IMR-90 (cell line): ENCODE measurements at regions not wholly inside any gene's neighbourhood (a gene's known extent, or its start where the extent isn't known, plus 50 kb on each side); places are given as distances from the start of the nearest gene placed in this dataset.

Source experiments
- ATAC-seq: fragments of 200-7000 bp; cut with Tn5 transposase; 2 replicates; pipeline ENCODE4 v1.9.1; 2020; ENCODE audit warnings: low read depth, mild to moderate bottlenecking, moderate library complexity
- BruUV-seq: library from RNA; stranded (reverse); fragments of 400-500 nt; replicated peaks from 2 replicates; lab custom pipeline; 2021; lab: Mats Ljungman, UMichigan
- CTCF ChIA-PET: fragments of 300-600 bp; formaldehyde crosslinking; extraction: SDS; loops from one replicate; lab custom pipeline; 2021; ENCODE audit warnings: antibody characterized with exemption; lab: Yijun Ruan, JAX
- POLR2A ChIA-PET: fragments of 300-600 bp; sonication (Branson Sonifier 250); formaldehyde crosslinking; loops from one replicate; lab custom pipeline; 2022; ENCODE audit warnings: antibody characterized with exemption; ENCODE audit not compliant: unreplicated experiment; lab: Charles Lee
- DNase-seq: peaks from one replicate; pipeline ENCODE4 v3.0.0; 2013
- H2AFZ ChIP-seq: replicated peaks from 2 replicates; pipeline ENCODE3; 2013; ENCODE audit warnings: low read length, mild to moderate bottlenecking; ENCODE audit not compliant: poor library complexity
- H2AK5ac ChIP-seq: 2 replicates; pipeline ENCODE4 v1.6.1; 2013; ENCODE audit warnings: low read depth, low read length, inconsistent platforms
- H2AK9ac ChIP-seq: replicated peaks from 2 replicates; pipeline ENCODE3; 2013; ENCODE audit warnings: mild to moderate bottlenecking, low read depth, low read length, moderate library complexity; ENCODE audit not compliant: poor library complexity
- H2BK120ac ChIP-seq: 2 replicates; pipeline ENCODE4 v1.6.1; 2013; ENCODE audit warnings: low read depth, low read length, inconsistent platforms
- H2BK15ac ChIP-seq: 3 replicates; pipeline ENCODE4 v1.6.1; 2013; ENCODE audit warnings: low read depth, low read length, inconsistent platforms
- H2BK20ac ChIP-seq: 2 replicates; pipeline ENCODE4 v1.6.1; 2013; ENCODE audit warnings: low read depth, mild to moderate bottlenecking, inconsistent platforms, low read length, moderate library complexity
- H2BK5ac ChIP-seq: 2 replicates; pipeline ENCODE4 v1.6.1; 2013; ENCODE audit warnings: mild to moderate bottlenecking, low read depth, low read length, inconsistent platforms; ENCODE audit not compliant: poor library complexity, severe bottlenecking
- H3K14ac ChIP-seq: replicated peaks from 2 replicates; pipeline ENCODE4 v1.6.1; 2013; ENCODE audit warnings: low read depth, low read length, inconsistent platforms
- H3K18ac ChIP-seq: 2 replicates; pipeline ENCODE4 v1.6.1; 2013; ENCODE audit warnings: low read depth, low read length, control low read depth
- H3K23ac ChIP-seq: 2 replicates; pipeline ENCODE4 v1.6.1; 2013; ENCODE audit warnings: low read depth, low read length, inconsistent platforms
- H3K27ac ChIP-seq: 2 replicates; pipeline ENCODE4 v1.5.1; 2013; ENCODE audit warnings: mild to moderate bottlenecking, control low read depth, low read length; ENCODE audit not compliant: insufficient read depth
- H3K27me3 ChIP-seq: 2 replicates; pipeline ENCODE4 v1.6.1; 2013; ENCODE audit warnings: low read length; ENCODE audit not compliant: control insufficient read depth, insufficient read depth
- H3K36me3 ChIP-seq: 2 replicates; pipeline ENCODE4 v1.6.1; 2013; ENCODE audit warnings: low read length, mixed read lengths; ENCODE audit not compliant: control insufficient read depth, insufficient read depth
- H3K4ac ChIP-seq: 2 replicates; pipeline ENCODE4 v1.6.1; 2013; ENCODE audit warnings: low read depth, low read length, inconsistent platforms
- H3K4me1 ChIP-seq: 2 replicates; pipeline ENCODE4 v1.6.1; 2013; ENCODE audit warnings: low read length, mixed read lengths; ENCODE audit not compliant: control insufficient read depth, insufficient read depth
- H3K4me2 ChIP-seq: 2 replicates; pipeline ENCODE4 v1.6.1; 2013; ENCODE audit warnings: low read depth, mild to moderate bottlenecking, control low read depth, low read length, moderate library complexity
- H3K4me3 ChIP-seq: 2 replicates; pipeline ENCODE4 v1.5.1; 2013; ENCODE audit warnings: low read depth, mild to moderate bottlenecking, control low read depth, low read length, moderate library complexity; ENCODE audit not compliant: insufficient read depth
- H3K56ac ChIP-seq: 2 replicates; pipeline ENCODE4 v1.6.1; 2013; ENCODE audit warnings: low read length, inconsistent platforms; ENCODE audit not compliant: insufficient read depth; ENCODE audit errors: extremely low read depth
- H3K79me1 ChIP-seq, 2 experiments: 2 replicates each; pipeline ENCODE4 v1.6.1; 2013; ENCODE audit warnings: low read length in 2 of 2, inconsistent platforms in 1 of 2, low read depth in 1 of 2
- H3K9ac ChIP-seq: 2 replicates; pipeline ENCODE4 v1.6.1; 2013; ENCODE audit warnings: low read depth, low read length, control low read depth
- H3K9me1 ChIP-seq: 2 replicates; pipeline ENCODE4 v1.6.1; 2013; ENCODE audit warnings: low read length, inconsistent platforms; ENCODE audit not compliant: insufficient read depth
- H3K9me3 ChIP-seq: 2 replicates; pipeline ENCODE4 v1.6.1; 2013; ENCODE audit warnings: low read length; ENCODE audit not compliant: control insufficient read depth, insufficient read depth
- H4K20me1 ChIP-seq: 2 replicates; pipeline ENCODE4 v1.6.1; 2013; ENCODE audit warnings: low read length, inconsistent platforms; ENCODE audit not compliant: insufficient read depth
- H4K5ac ChIP-seq: 2 replicates; pipeline ENCODE4 v1.6.1; 2013; ENCODE audit warnings: mild to moderate bottlenecking, low read depth, low read length, control low read depth
- H4K8ac ChIP-seq, 2 experiments: 2 replicates each; pipeline ENCODE4 v1.6.1; 2013; ENCODE audit warnings: low read depth in 2 of 2, low read length in 2 of 2, control low read depth in 1 of 2, inconsistent platforms in 1 of 2
- H4K91ac ChIP-seq: 2 replicates; pipeline ENCODE4 v1.6.1; 2013; ENCODE audit warnings: low read depth, low read length, inconsistent platforms; ENCODE audit not compliant: insufficient read depth
- CEBPB ChIP-seq: IDR thresholded peaks from 2 replicates; pipeline ENCODE4 v1.6.1; 2012; ENCODE audit warnings: low read depth, low read length, improper control_type of control experiment
- CHD1 ChIP-seq: IDR thresholded peaks from 2 replicates; pipeline ENCODE4 v1.6.1; 2012; ENCODE audit warnings: low read depth, low read length, improper control_type of control experiment
- MAFK ChIP-seq: IDR thresholded peaks from 2 replicates; pipeline ENCODE4 v1.6.1; 2012; ENCODE audit warnings: low read depth, low read length, improper control_type of control experiment
- MAZ ChIP-seq: IDR thresholded peaks from 2 replicates; pipeline ENCODE4 v1.6.1; 2012; ENCODE audit warnings: low read depth, mild to moderate bottlenecking, low read length, improper control_type of control experiment, moderate library complexity, borderline replicate concordance
- MXI1 ChIP-seq: IDR thresholded peaks from 2 replicates; pipeline ENCODE4 v1.6.1; 2012; ENCODE audit warnings: low read depth, mild to moderate bottlenecking, low read length, moderate library complexity, borderline replicate concordance
- POLR2A ChIP-seq: IDR thresholded peaks from 2 replicates; pipeline ENCODE4 v1.6.1; 2012; ENCODE audit warnings: mild to moderate bottlenecking, low read depth, low read length
- RAD21 ChIP-seq: IDR thresholded peaks from 2 replicates; pipeline ENCODE4 v1.6.1; 2012; ENCODE audit warnings: low read length, improper control_type of control experiment
- RCOR1 ChIP-seq: IDR thresholded peaks from 2 replicates; pipeline ENCODE4 v1.6.1; 2012; ENCODE audit warnings: mild to moderate bottlenecking, low read length, improper control_type of control experiment; ENCODE audit not compliant: insufficient replicate concordance
- RFX5 ChIP-seq: IDR thresholded peaks from 2 replicates; pipeline ENCODE4 v1.8.0; 2012; ENCODE audit warnings: low read depth, mild to moderate bottlenecking, low read length, moderate library complexity
- USF2 ChIP-seq: fragments of 150-350 bp; IDR thresholded peaks from 2 replicates; pipeline ENCODE4 v1.6.1; 2017; ENCODE audit warnings: mild to moderate bottlenecking, antibody characterized with exemption, low read length, low read depth
- WGBS, 2 experiments: methylation state at CpG; one replicate each; pipeline versions ENCODE4 v1.1.5 to v1.1.7; 2013; ENCODE audit warnings: missing lambda C conversion rate in 2 of 2; ENCODE audit not compliant: insufficient read length in 1 of 2; ENCODE audit errors: extremely low coverage in 2 of 2; 5-methylcytosine and 5-hydroxymethylcytosine counted together
- dilution Hi-C: fragments of 300-500 bp; cut with HindIII; formaldehyde crosslinking; loops from one replicate; pipeline ENCODE4 v1.14.3; 2018; ENCODE audit warnings: low sequenced_read_pairs; ENCODE audit not compliant: unreplicated experiment
- in situ Hi-C: fragments of 300-500 bp; cut with MboI; formaldehyde crosslinking; loops from 3 replicates; pipeline ENCODE4 v1.14.3; 2019; ENCODE audit warnings: low sequenced_read_pairs, inconsistent platforms, mixed read lengths
- intact Hi-C: fragments of 100-400 bp; cut with micrococcal nuclease; formaldehyde crosslinking; loops from 2 replicates; pipeline ENCODE4 v1.10.0; 2022

- Histone ChIP-seq H2BK120ac (no peak overlapping the region), H3K56ac (no peak overlapping the region), H3K9me1 (no peaks in the 10 kb centered on the region), H3K9ac (no peak overlapping the region), H4K20me1 (no peaks in the 10 kb centered on the region), H4K8ac (no peak overlapping the region), H3K18ac (no peak overlapping the region), H3K4me2 (no peak overlapping the region), H3K14ac (no peak overlapping the region), H3K79me1 (no peaks in the 10 kb centered on the region), H2BK20ac (no peak overlapping the region), H3K4me1 (no peaks in the 10 kb centered on the region), H3K9me3 (peaks cover 4% of the 10 kb centered on the region; the same call in 1 of the 2 replicates), H3K27me3 (no peaks in the 10 kb centered on the region), H4K5ac (no peak overlapping the region), H4K91ac (no peak overlapping the region), H3K27ac (no peak overlapping the region), H2AK9ac (no peak overlapping the region), H2AK5ac (no peak overlapping the region), H3K4me3 (no peak overlapping the region), H3K23ac (no peak overlapping the region), H3K4ac (no peak overlapping the region), H3K36me3 (no peaks in the 10 kb centered on the region), H2BK5ac (no peak overlapping the region), H2BK15ac (no peak overlapping the region), H2AFZ (no peak overlapping the region)
- no peak for ATAC-seq
- ChIA-PET CTCF (interaction anchor here (0.6 kb wide), 1 partner anchor 222 kb away, joined by 3 read pairs; no protein-coding TSS in a partner anchor), POLR2A (no interaction called here)
- dilution Hi-C loops (no loop called here), intact Hi-C loops (no loop called here), in situ Hi-C loops (no loop called here)
- BruUV-seq: no TSS peak
- no peak for DNase-seq
- TF ChIP-seq POLR2A (no peak), RCOR1 (no peak), CEBPB (no peak), RFX5 (no peak), MAFK (no peak), RAD21 (no peak), MAZ (no peak), MXI1 (no peak), CHD1 (no peak), USF2 (no peak)
- no CpG with 5 or more reads among the region's 3 CpGs for WGBS, 2 experiments
Observed at GRCh38 chr4:165783626-165784025, 89.4 kb upstream of the TLL1 start.
